KOPT-K1 (cell line): ENCODE measurements at regions not wholly inside any gene's neighbourhood (a gene's known extent, or its start where the extent isn't known, plus 50 kb on each side); places are given as distances from the start of the nearest gene placed in this dataset.

Experiments
- H3K27ac ChIP-seq: fragments of 200-600 bp; sonication (generic); 2 replicates; pipeline ENCODE4 v1.5.1; 2016; ENCODE audit warnings: antibody characterized with exemption, mild to moderate bottlenecking, low read depth, low read length; ENCODE audit not compliant: poor library complexity, severe bottlenecking
- H3K36me3 ChIP-seq: fragments of 200-600 bp; sonication (generic); 2 replicates; pipeline ENCODE4 v1.5.1; 2017; ENCODE audit warnings: antibody characterized with exemption, mild to moderate bottlenecking, low read length, moderate library complexity; ENCODE audit not compliant: insufficient read depth
- H3K9me3 ChIP-seq: fragments of 200-600 bp; sonication (generic); 2 replicates; pipeline ENCODE4 v1.5.1; 2017; ENCODE audit warnings: antibody characterized with exemption, low read length, mild to moderate bottlenecking; ENCODE audit not compliant: insufficient read depth, poor library complexity, severe bottlenecking

- Histone ChIP-seq H3K27ac (no peak overlapping the region), H3K9me3 (peaks cover 7% of the 10 kb centered on the region), H3K36me3 (no peaks in the 10 kb centered on the region)
Observed at GRCh38 chr6:165737396-165737795, 74.4 kb upstream of the PDE10A start.

DNA sequence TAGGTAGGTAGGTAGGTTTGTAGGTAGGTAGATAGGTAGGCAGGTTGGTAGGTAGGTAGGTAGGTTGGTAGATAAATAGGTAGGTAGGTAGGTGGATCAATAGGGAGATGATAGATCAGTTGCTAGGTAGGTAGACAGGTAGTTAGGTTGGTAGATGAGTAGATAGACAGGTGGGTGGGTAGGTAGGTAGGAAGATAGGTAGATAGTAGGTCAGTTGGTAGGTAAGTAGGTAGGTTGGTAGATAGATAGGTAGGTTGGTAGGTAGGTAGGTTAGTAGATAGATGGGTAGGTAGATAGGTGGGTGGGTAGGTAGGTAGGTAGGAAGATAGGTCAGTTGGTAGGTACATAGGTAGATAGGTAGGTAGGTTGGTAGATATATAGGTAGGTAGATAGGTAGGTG, 72.0 kb upstream of the PDE10A start:
- Histone ChIP-seq H3K36me3 (no peaks in the 10 kb centered on the region), H3K9me3 (peaks cover 7% of the 10 kb centered on the region), H3K27ac (no peak overlapping the region)

GRCh38 chr6:165733489-165733791, 70.4 kb upstream of the PDE10A start:
- Histone ChIP-seq H3K27ac (no peak overlapping the region), H3K9me3 (peaks cover 7% of the 10 kb centered on the region), H3K36me3 (no peaks in the 10 kb centered on the region)

DNA sequence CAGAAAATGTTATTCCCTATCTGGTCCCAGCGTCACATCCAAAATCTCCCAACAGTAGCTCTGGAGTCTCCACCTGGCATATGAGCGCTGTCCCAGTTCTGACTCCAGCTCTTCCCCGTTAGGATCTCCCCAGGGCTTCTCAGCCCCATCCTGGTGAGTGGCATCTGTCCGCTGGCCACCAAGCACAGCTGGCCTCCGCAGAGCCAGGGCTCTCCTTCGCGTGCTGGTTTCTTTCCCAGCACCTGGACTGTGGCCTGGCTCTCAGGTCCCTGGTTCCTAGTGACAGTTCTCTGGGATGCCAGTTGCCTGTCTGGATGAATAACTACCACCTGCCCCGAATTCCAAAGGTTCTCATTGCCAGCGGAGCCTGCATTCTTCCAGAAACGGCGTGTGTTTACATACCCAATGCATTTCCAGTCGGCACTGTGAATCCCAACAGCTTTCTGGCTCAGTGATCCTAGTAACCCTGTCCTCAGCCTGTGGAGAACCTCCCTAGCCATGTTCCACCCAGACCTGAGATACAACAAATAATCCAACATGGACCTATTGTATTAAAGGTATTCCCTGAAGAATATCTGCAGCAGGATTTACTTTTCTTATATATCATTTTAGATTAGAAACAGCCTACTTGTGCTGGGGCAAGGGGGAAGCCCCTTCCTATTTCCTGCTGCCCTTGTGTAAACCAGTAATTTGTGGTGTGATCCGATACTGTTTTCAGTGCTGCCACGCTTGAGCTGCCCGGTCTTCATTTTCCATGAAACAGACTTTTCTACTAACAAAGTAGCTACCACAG, 69.9 kb upstream of the PDE10A start:
- no peak overlapping the region for H3K27ac ChIP-seq
- no peaks in the 10 kb centered on the region for H3K36me3 ChIP-seq
- peaks cover 7% of the 10 kb centered on the region for H3K9me3 ChIP-seq

DNA sequence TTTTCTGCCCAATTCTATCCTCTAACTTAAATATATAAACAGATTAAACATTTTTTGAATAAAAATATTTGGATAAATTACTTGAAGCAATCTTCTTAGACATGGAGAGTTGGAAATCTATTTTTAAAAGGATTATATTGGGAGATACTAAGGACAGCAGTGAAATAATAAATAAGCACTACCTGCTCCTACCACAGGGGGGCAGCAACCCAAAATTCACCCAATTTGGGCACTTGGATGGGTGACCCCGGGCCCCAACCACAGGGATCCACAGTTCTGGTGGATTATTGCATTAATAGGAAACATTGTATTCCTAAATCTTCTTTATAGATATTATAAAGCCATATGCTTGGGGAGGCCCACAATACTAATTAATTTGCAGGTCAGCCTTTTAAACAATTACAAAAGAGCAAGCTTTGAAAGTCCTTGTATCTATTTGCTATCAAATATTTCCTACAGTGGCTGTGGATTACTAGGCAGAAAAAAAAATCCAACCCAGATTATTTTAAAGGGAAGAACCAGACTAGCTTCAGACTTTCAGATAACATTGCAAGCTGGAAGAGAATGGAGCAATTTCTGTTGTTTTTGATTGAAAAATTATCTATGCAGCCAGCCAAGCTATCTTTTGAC, 66.4 kb upstream of the PDE10A start:
- Histone ChIP-seq H3K9me3 (no peaks in the 10 kb centered on the region), H3K27ac (no peak overlapping the region), H3K36me3 (no peaks in the 10 kb centered on the region)

DNA sequence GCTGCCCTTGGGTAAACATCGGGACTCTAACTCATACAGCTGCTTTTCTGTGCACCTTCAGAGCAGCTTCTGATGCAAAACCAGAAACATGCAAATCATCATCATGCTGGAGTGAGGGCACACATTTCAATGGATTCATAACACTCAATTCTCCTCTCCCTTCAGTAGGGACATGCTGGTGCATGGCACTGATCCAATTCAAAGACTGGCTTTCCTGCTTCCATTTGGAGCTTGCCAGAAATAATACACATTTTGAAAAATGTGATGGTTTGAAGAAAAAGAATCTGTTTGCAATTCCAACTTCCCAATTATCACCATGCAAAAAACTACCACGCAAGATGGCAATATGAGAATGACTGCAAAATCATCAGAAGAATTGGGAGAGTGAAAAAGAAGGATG, 65.2 kb upstream of the PDE10A start:
- H3K36me3 ChIP-seq: no peaks in the 10 kb centered on the region
- no peaks in the 10 kb centered on the region for H3K9me3 ChIP-seq
- no peak overlapping the region for H3K27ac ChIP-seq

- Histone ChIP-seq H3K36me3 (no peaks in the 10 kb centered on the region), H3K27ac (no peak overlapping the region), H3K9me3 (no peaks in the 10 kb centered on the region)
Observed at GRCh38 chr6:165726965-165727381, 63.9 kb upstream of the PDE10A start.

DNA sequence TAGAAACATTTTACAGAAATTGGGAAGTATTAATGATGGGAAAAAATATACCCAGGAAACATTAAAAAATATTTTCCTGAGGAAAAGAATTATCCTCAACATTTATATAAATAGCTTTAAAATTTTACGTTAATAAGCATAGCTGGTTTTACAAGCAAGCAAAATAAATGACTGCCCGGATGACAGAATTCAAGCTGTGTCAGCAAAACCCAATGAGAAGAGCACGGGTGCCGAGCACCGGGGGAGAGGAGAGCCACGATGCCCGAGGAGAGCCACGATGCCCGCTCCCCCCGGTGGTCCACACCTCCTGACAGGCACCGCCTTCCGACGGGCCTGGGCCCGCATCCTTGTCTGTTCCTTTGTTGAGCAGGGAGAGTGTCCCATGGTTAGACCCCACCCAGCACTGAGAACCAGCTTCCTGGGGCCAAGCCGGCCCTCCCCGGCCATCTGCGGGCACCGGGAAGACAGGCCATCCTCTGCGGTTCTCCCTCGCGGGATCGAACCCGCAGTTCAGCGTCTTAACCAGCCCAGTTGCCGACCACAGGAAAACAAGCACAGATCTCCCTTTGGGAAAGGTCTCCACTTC, 63.3 kb upstream of the PDE10A start:
- no peak overlapping the region for H3K27ac ChIP-seq
- H3K36me3 ChIP-seq: no peaks in the 10 kb centered on the region
- no peaks in the 10 kb centered on the region for H3K9me3 ChIP-seq

GRCh38 chr6:165725201-165725600, 62.2 kb upstream of the PDE10A start:
- Histone ChIP-seq H3K9me3 (no peaks in the 10 kb centered on the region), H3K27ac (no peak overlapping the region), H3K36me3 (no peaks in the 10 kb centered on the region)

- Histone ChIP-seq H3K9me3 (no peaks in the 10 kb centered on the region), H3K36me3 (no peaks in the 10 kb centered on the region), H3K27ac (no peak overlapping the region)
Observed at GRCh38 chr6:165723326-165723725, 60.3 kb upstream of the PDE10A start.

- Histone ChIP-seq H3K9me3 (no peaks in the 10 kb centered on the region), H3K27ac (no peak overlapping the region)
Observed at GRCh38 chr6:165722022-165722421, 59.0 kb upstream of the PDE10A start.

GRCh38 chr6:165721356-165721755, 58.3 kb upstream of the PDE10A start:
- no peaks in the 10 kb centered on the region for H3K36me3 ChIP-seq
- no peaks in the 10 kb centered on the region for H3K9me3 ChIP-seq
- H3K27ac ChIP-seq: no peak overlapping the region

More at GRCh38 chr6:165722022-165722421, 59.0 kb upstream of the PDE10A start:
- H3K36me3 ChIP-seq: no peaks in the 10 kb centered on the region

GRCh38 chr6:165718491-165718891, 55.5 kb upstream of the PDE10A start:
- no peak overlapping the region for H3K27ac ChIP-seq
- no peaks in the 10 kb centered on the region for H3K36me3 ChIP-seq
- H3K9me3 ChIP-seq: no peaks in the 10 kb centered on the region

DNA sequence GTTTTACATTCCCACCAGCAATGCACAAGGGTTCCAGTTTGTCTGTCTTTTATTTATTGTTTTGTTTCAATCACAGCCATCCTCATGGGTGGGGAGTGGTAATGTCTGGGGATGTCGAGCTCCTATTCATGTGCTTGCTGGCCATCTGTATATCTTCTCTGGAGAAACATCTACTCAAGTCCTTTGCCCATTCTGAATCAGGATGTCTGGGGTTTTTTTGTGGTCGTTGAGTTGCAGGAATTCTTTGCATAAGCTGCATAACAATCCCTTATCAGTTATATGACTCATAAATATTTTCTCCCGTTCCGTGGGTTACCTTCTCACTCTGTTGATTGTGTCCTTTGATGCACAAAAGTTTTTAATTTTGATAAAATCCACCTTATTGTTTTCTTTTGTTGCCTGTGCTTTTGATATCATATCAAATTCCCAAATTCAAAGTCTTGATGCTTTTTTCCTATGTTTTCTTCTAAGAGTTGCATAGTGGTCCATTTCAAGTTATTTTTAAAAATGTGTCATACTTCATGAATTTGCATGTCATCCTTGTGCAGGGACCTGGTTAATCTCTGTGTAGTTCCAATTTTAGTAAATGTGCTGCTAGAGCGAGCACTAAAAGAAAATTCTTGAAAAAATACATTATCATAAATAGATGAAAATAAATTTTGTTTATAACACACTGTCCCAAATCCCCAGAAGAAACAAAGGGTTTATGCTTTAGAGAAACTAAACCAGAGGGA, 54.9 kb upstream of the PDE10A start:
- H3K27ac ChIP-seq: no peak overlapping the region
- H3K9me3 ChIP-seq: no peaks in the 10 kb centered on the region
- H3K36me3 ChIP-seq: no peaks in the 10 kb centered on the region

GRCh38 chr6:165716886-165717285, 53.8 kb upstream of the PDE10A start:
- Histone ChIP-seq H3K27ac (no peak overlapping the region), H3K9me3 (no peaks in the 10 kb centered on the region), H3K36me3 (no peaks in the 10 kb centered on the region)
